Kidney epithelial cell (primary cell): ENCODE measurements at regions not wholly inside any gene's neighbourhood (a gene's known extent, or its start where the extent isn't known, plus 50 kb on each side); places are given as distances from the start of the nearest gene placed in this dataset.

Experiments
- DNase-seq: peaks from one replicate; pipeline ENCODE4 v3.0.0-alpha.2; 2010; ENCODE audit warnings: low read depth
- H3K27me3 ChIP-seq: 2 replicates; pipeline ENCODE4 v1.6.0; 2011; ENCODE audit warnings: low read length; ENCODE audit not compliant: control insufficient read depth, insufficient read depth
- H3K36me3 ChIP-seq: 2 replicates; pipeline ENCODE4 v1.5.1; 2011; ENCODE audit warnings: low read length; ENCODE audit not compliant: control insufficient read depth, insufficient read depth
- H3K4me3 ChIP-seq: 2 replicates; pipeline ENCODE4 v1.5.1; 2011; ENCODE audit warnings: low read depth, mild to moderate bottlenecking, control low read depth, low read length
- CTCF ChIP-seq: IDR thresholded peaks from 2 replicates; pipeline ENCODE4 v1.5.1; 2011; ENCODE audit warnings: mild to moderate bottlenecking, moderate library complexity, low read length, control low read depth, inconsistent platforms; ENCODE audit not compliant: insufficient read depth, poor library complexity, severe bottlenecking

GRCh38 chr13:59363313-59363712, 800.4 kb downstream of the DIAPH3 start:
- Histone ChIP-seq H3K4me3 (no peak overlapping the region), H3K27me3 (no peaks in the 10 kb centered on the region), H3K36me3 (no peaks in the 10 kb centered on the region)
- no peak for DNase-seq
- TF ChIP-seq CTCF = no peak

GRCh38 chr13:59363947-59364346, 799.8 kb downstream of the DIAPH3 start:
- H3K27me3 ChIP-seq = no peaks in the 10 kb centered on the region
- DNase-seq = no peak
- H3K36me3 ChIP-seq = no peaks in the 10 kb centered on the region
- H3K4me3 ChIP-seq = no peak overlapping the region
- TF ChIP-seq CTCF = no peak

- no peaks in the 10 kb centered on the region for H3K36me3 ChIP-seq
- H3K4me3 ChIP-seq = no peak overlapping the region
- no peak for DNase-seq
- H3K27me3 ChIP-seq = no peaks in the 10 kb centered on the region
- no peak for TF ChIP-seq CTCF
Measured at GRCh38 chr13:59364641-59365085, 799.1 kb downstream of the DIAPH3 start.

GRCh38 chr13:59367467-59367866, 796.3 kb downstream of the DIAPH3 start:
- no peak for TF ChIP-seq CTCF
- Histone ChIP-seq H3K4me3 (no peak overlapping the region), H3K36me3 (no peaks in the 10 kb centered on the region), H3K27me3 (no peaks in the 10 kb centered on the region)
- no peak for DNase-seq

GRCh38 chr13:59367904-59368303, 795.8 kb downstream of the DIAPH3 start:
- Histone ChIP-seq H3K36me3 (no peaks in the 10 kb centered on the region), H3K27me3 (no peaks in the 10 kb centered on the region), H3K4me3 (no peak overlapping the region)
- no peak for DNase-seq
- TF ChIP-seq CTCF = no peak

GRCh38 chr13:59368693-59369092, 795.0 kb downstream of the DIAPH3 start:
- DNase-seq = no peak
- no peaks in the 10 kb centered on the region for H3K27me3 ChIP-seq
- TF ChIP-seq CTCF = no peak
- H3K4me3 ChIP-seq = no peak overlapping the region
- no peaks in the 10 kb centered on the region for H3K36me3 ChIP-seq
